OCI-LY3 (cell line): ENCODE measurements at regions not wholly inside any gene's neighbourhood (a gene's known extent, or its start where the extent isn't known, plus 50 kb on each side); places are given as distances from the start of the nearest gene placed in this dataset.

Experiments
- H2AFZ ChIP-seq: fragments of 200-600, 300-600 bp; shearing (Covaris generic); 2 replicates; pipeline ENCODE4 v1.6.0; 2014; ENCODE audit warnings: antibody characterized with exemption, low read depth, low read length
- H3K27ac ChIP-seq: fragments of 200-600, 300-600 bp; sonication (generic); 2 replicates; pipeline ENCODE4 v1.5.1; 2014; ENCODE audit warnings: mild to moderate bottlenecking, low read length, moderate library complexity, mixed read lengths
- H3K27me3 ChIP-seq: fragments of 200-600, 300-600 bp; sonication (generic); 2 replicates; pipeline ENCODE4 v1.6.1; 2014; ENCODE audit warnings: low read depth, low read length, mixed read lengths
- H3K36me3 ChIP-seq: fragments of 200-600, 300-600 bp; sonication (generic); replicated peaks from 2 replicates; pipeline ENCODE3; 2014; ENCODE audit warnings: low read depth, low read length, mixed read lengths
- H3K4me1 ChIP-seq: fragments of 300-600, 200-600 bp; sonication (generic); 2 replicates; pipeline ENCODE4 v1.6.1; 2014; ENCODE audit warnings: low read length, mixed read lengths
- H3K4me2 ChIP-seq: fragments of 200-600, 300-600 bp; sonication (generic); 2 replicates; pipeline ENCODE4 v1.6.1; 2014; ENCODE audit warnings: low read length, mixed read lengths
- H3K4me3 ChIP-seq: fragments of 300-600, 200-600 bp; sonication (generic); 2 replicates; pipeline ENCODE4 v1.5.1; 2014; ENCODE audit warnings: antibody characterized with exemption, mild to moderate bottlenecking, low read length, moderate library complexity
- H3K79me2 ChIP-seq: fragments of 300-600, 200-600 bp; shearing (Covaris generic); 2 replicates; pipeline ENCODE4 v1.6.1; 2014; ENCODE audit warnings: mild to moderate bottlenecking, low read length, mixed read lengths
- H3K9ac ChIP-seq: fragments of 300-600, 200-600 bp; shearing (Covaris generic); 2 replicates; pipeline ENCODE4 v1.6.0; 2014; ENCODE audit warnings: mild to moderate bottlenecking, low read length, moderate library complexity
- H3K9me3 ChIP-seq: fragments of 200-600, 300-600 bp; shearing (Covaris generic); 2 replicates; pipeline ENCODE4 v1.6.1; 2014; ENCODE audit warnings: low read length, mixed read lengths; ENCODE audit not compliant: insufficient read depth
- H4K20me1 ChIP-seq: fragments of 200-600, 300-600 bp; sonication (generic); 2 replicates; pipeline ENCODE4 v1.6.1; 2016; ENCODE audit warnings: low read length, mixed read lengths; ENCODE audit not compliant: insufficient read depth
- CTCF ChIP-seq: fragments of 200-600, 300-600 bp; sonication (generic); IDR thresholded peaks from 2 replicates; pipeline ENCODE4 v1.5.1; 2014; ENCODE audit warnings: antibody characterized with exemption, low read length, low read depth
- EZH2phosphoT487 ChIP-seq: fragments of 200-600 bp; shearing (Covaris generic); IDR thresholded peaks from 2 replicates; pipeline ENCODE4 v1.6.1; 2018; ENCODE audit warnings: antibody characterized with exemption, mixed run types, low read depth

- Histone ChIP-seq H3K9me3 (no peaks in the 10 kb centered on the region), H3K4me2 (no peak overlapping the region), H3K4me3 (no peak overlapping the region), H3K27me3 (0 out of 2 replicates have a peak, but pooled peaks cover 2% of the 10 kb centered on the region), H4K20me1 (no peaks in the 10 kb centered on the region), H3K27ac (no peak overlapping the region), H3K4me1 (peaks cover 6% of the 10 kb centered on the region; the same call in 1 of the 2 replicates), H3K79me2 (no peaks in the 10 kb centered on the region), H3K9ac (no peak overlapping the region), H3K36me3 (no peaks in the 10 kb centered on the region), H2AFZ (no peak overlapping the region)
- TF ChIP-seq EZH2phosphoT487 (no peak), CTCF (no peak)
These were observed 158.4 kb upstream of the MAGI3 start for GRCh38 chr1:113231866-113232265.

GRCh38 chr1:113233441-113233840 is 156.9 kb upstream of the MAGI3 start:
- H3K9me3 ChIP-seq: no peaks in the 10 kb centered on the region
- H3K27ac ChIP-seq: no peak overlapping the region
- no peak overlapping the region for H2AFZ ChIP-seq
- no peak overlapping the region for H3K4me3 ChIP-seq
- peaks cover 12% of the 10 kb centered on the region; the same call in 1 of the 2 replicates for H3K4me1 ChIP-seq
- no peak overlapping the region for H3K9ac ChIP-seq
- no peak overlapping the region for H3K4me2 ChIP-seq
- 0 out of 2 replicates have a peak, but pooled peaks cover under 1% of the 10 kb centered on the region for H3K27me3 ChIP-seq
- no peak for TF ChIP-seq EZH2phosphoT487
- no peak for TF ChIP-seq CTCF
- H3K79me2 ChIP-seq: no peaks in the 10 kb centered on the region
- no peaks in the 10 kb centered on the region for H4K20me1 ChIP-seq
- H3K36me3 ChIP-seq: no peaks in the 10 kb centered on the region

- Histone ChIP-seq H3K4me3 (no peak overlapping the region), H3K4me1 (peaks cover 12% of the 10 kb centered on the region; the same call in 1 of the 2 replicates), H3K9ac (no peak overlapping the region), H3K9me3 (no peaks in the 10 kb centered on the region), H2AFZ (no peak overlapping the region), H3K27me3 (no peaks in the 10 kb centered on the region), H3K79me2 (no peaks in the 10 kb centered on the region), H3K36me3 (no peaks in the 10 kb centered on the region), H3K27ac (no peak overlapping the region), H3K4me2 (no peak overlapping the region), H4K20me1 (no peaks in the 10 kb centered on the region)
- TF ChIP-seq CTCF: no peak
- TF ChIP-seq EZH2phosphoT487: no peak
These were observed 149.1 kb upstream of the MAGI3 start for GRCh38 chr1:113241237-113241636.

GRCh38 chr1:113242481-113242880 is 147.8 kb upstream of the MAGI3 start:
- TF ChIP-seq EZH2phosphoT487: no peak
- no peak for TF ChIP-seq CTCF
- H3K4me2 ChIP-seq: no peak overlapping the region
- H3K27me3 ChIP-seq: no peaks in the 10 kb centered on the region
- H3K79me2 ChIP-seq: no peaks in the 10 kb centered on the region
- no peak overlapping the region for H2AFZ ChIP-seq
- H3K36me3 ChIP-seq: no peaks in the 10 kb centered on the region
- H3K4me3 ChIP-seq: no peak overlapping the region
- no peaks in the 10 kb centered on the region for H3K9me3 ChIP-seq
- no peaks in the 10 kb centered on the region for H4K20me1 ChIP-seq
- H3K27ac ChIP-seq: no peak overlapping the region
- no peaks in the 10 kb centered on the region for H3K4me1 ChIP-seq
- H3K9ac ChIP-seq: no peak overlapping the region
